ENCODE measurements at regions not wholly inside any gene's neighbourhood (a gene's known extent, or its start where the extent isn't known, plus 50 kb on each side); places are given as distances from the start of the nearest gene placed in this dataset.

- TF ChIP-seq, protein P1, sequence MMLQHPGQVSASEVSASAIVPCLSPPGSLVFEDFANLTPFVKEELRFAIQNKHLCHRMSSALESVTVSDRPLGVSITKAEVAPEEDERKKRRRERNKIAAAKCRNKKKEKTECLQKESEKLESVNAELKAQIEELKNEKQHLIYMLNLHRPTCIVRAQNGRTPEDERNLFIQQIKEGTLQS (IDR thresholded peaks at IDR 0.05; ENCODE audit: insufficient read depth, low read depth, low read length) = no peak
Measured at GRCh38 chr15:100783760-100784492, 95.7 kb upstream of the ALDH1A3 start (continued).

Measured in H1 (cell line).